HG02759 (cell line): ENCODE measurements at regions not wholly inside any gene's neighbourhood (a gene's known extent, or its start where the extent isn't known, plus 50 kb on each side); places are given as distances from the start of the nearest gene placed in this dataset.

Source experiments
- ATAC-seq: cut with Tn5 transposase; IDR thresholded peaks from one replicate; pipeline ENCODE4 v1.9.1; 2021; ENCODE audit warnings: mild to moderate bottlenecking, moderate library complexity; ENCODE audit not compliant: unreplicated experiment

- no peak for ATAC-seq
Measured at GRCh38 chr1:244339073-244339692, 112.5 kb downstream of the ADSS2 start.

GRCh38 chr1:244339776-244340175 is 111.9 kb downstream of the ADSS2 start:
- ATAC-seq = no peak

GRCh38 chr1:244340396-244340795 is 111.3 kb downstream of the ADSS2 start:
- ATAC-seq = no peak

- peak; percentile 59 for ATAC-seq
Measured at GRCh38 chr1:244341455-244342450, 110.0 kb downstream of the ADSS2 start.

GRCh38 chr1:244344001-244344400 is 107.7 kb downstream of the ADSS2 start:
- ATAC-seq = no peak

- no peak for ATAC-seq
Measured at GRCh38 chr1:244346972-244347618, 104.6 kb downstream of the ADSS2 start.

- ATAC-seq = no peak
Measured at GRCh38 chr1:244347942-244348341, 103.8 kb downstream of the ADSS2 start.

GRCh38 chr1:244349103-244349531 is 102.6 kb downstream of the ADSS2 start:
- no peak for ATAC-seq

- ATAC-seq = no peak
Measured at GRCh38 chr1:244349581-244350001, 102.1 kb downstream of the ADSS2 start.

GRCh38 chr1:244350027-244350426 is 101.7 kb downstream of the ADSS2 start:
- ATAC-seq = no peak

- no peak for ATAC-seq
Measured at GRCh38 chr1:244352156-244352830, 99.4 kb downstream of the ADSS2 start.

- ATAC-seq = peak; percentile 49
Measured at GRCh38 chr1:244353551-244354091, 98.1 kb downstream of the ADSS2 start.

GRCh38 chr1:244354810-244355278 is 96.9 kb downstream of the ADSS2 start:
- no peak for ATAC-seq

- no peak for ATAC-seq
Measured at GRCh38 chr1:244356376-244356775, 95.3 kb downstream of the ADSS2 start.
